ENCODE measurements at regions not wholly inside any gene's neighbourhood (a gene's known extent, or its start where the extent isn't known, plus 50 kb on each side); places are given as distances from the start of the nearest gene placed in this dataset.
"Not testable (repeated sequence)": the region's sequence is repeated elsewhere in the genome, so short reads cannot be mapped to it uniquely, and the experiment has no call there.

GRCh38 chr6:5833120-5833519, 173.6 kb downstream of the NRN1 start:
- ChIA-PET POLR2A (no interaction called here), CTCF (no interaction called here)
- no peaks in the 10 kb centered on the region for H3K4me1 Mint-ChIP-seq
- DNase-seq (ENCODE audit: low spot score) (no peak), ATAC-seq (no peak)
- TF ChIP-seq ATF2 (CRISPR knock-in tag; IDR thresholded peaks at IDR 0.05; ENCODE audit: borderline replicate concordance, low read depth) (no peak), HMGA2 (CRISPR knock-in tag; IDR thresholded peaks at IDR 0.05) (peak; percentile 99)
- no peak overlapping the region for H3K27ac Mint-ChIP-seq
- peaks cover 18% of the 10 kb centered on the region for H3K27me3 Mint-ChIP-seq (ENCODE audit: low read depth)
- H3K4me3 Mint-ChIP-seq = no peak overlapping the region
- peaks cover 7% of the 10 kb centered on the region for H3K36me3 Mint-ChIP-seq
- peaks cover 11% of the 10 kb centered on the region for H3K9me3 Mint-ChIP-seq

GRCh38 chr6:5832668-5833067, 174.1 kb downstream of the NRN1 start:
- Mint-ChIP-seq H3K4me3 (no peak overlapping the region), H3K9me3 (peaks cover 11% of the 10 kb centered on the region), H3K27me3 (ENCODE audit: low read depth) (peaks cover 14% of the 10 kb centered on the region), H3K4me1 (peaks cover 2% of the 10 kb centered on the region; the same call in 1 of the 2 replicates), H3K27ac (no peak overlapping the region), H3K36me3 (peaks cover 7% of the 10 kb centered on the region)
- POLR2A ChIA-PET = no interaction called here
- ATAC-seq (no peak), DNase-seq (ENCODE audit: low spot score) (no peak)
- CTCF ChIA-PET = no interaction called here
- TF ChIP-seq FOXP4 (CRISPR knock-in tag; IDR thresholded peaks at IDR 0.05) (no peak), USF1 (CRISPR knock-in tag; IDR thresholded peaks at IDR 0.05) (no peak)

GRCh38 chr6:5831219-5831862, 175.4 kb downstream of the NRN1 start:
- ATAC-seq, CTCF ChIA-PET: not testable (repeated sequence)

GRCh38 chr6:5828296-5828695, 178.4 kb downstream of the NRN1 start:
- no peak for TF ChIP-seq ZNF512 (CRISPR knock-in tag; IDR thresholded peaks at IDR 0.05; ENCODE audit: borderline replicate concordance)
- no peak overlapping the region for H3K4me3 Mint-ChIP-seq
- H3K36me3 Mint-ChIP-seq = no peaks in the 10 kb centered on the region
- CTCF ChIA-PET = no interaction called here
- no peak overlapping the region for H3K27ac Mint-ChIP-seq
- H3K4me1 Mint-ChIP-seq = peaks cover 3% of the 10 kb centered on the region; the same call in 1 of the 2 replicates
- no peaks in the 10 kb centered on the region for H3K27me3 Mint-ChIP-seq (ENCODE audit: low read depth)
- no peak for ATAC-seq
- POLR2A ChIA-PET = no interaction called here
- H3K9me3 Mint-ChIP-seq = no peaks in the 10 kb centered on the region
- DNase-seq (ENCODE audit: low spot score) = no peak

More at GRCh38 chr6:5831219-5831862, 175.4 kb downstream of the NRN1 start:
- POLR2A ChIA-PET; H3K9me3 Mint-ChIP-seq; DNase-seq (ENCODE audit: low spot score); H3K36me3 Mint-ChIP-seq; H3K4me1 Mint-ChIP-seq; H3K4me3 Mint-ChIP-seq; H3K27ac Mint-ChIP-seq; H3K27me3 Mint-ChIP-seq (ENCODE audit: low read depth): not testable (repeated sequence)

- Mint-ChIP-seq H3K27ac (no peak overlapping the region), H3K4me1 (peaks cover 3% of the 10 kb centered on the region; the same call in 1 of the 2 replicates), H3K27me3 (ENCODE audit: low read depth) (peaks cover 3% of the 10 kb centered on the region; the same call in 1 of the 2 replicates), H3K36me3 (peaks cover 5% of the 10 kb centered on the region; the same call in 1 of the 2 replicates), H3K9me3 (peaks cover 6% of the 10 kb centered on the region), H3K4me3 (no peak overlapping the region)
- DNase-seq (ENCODE audit: low spot score) (no peak), ATAC-seq (no peak)
- ChIA-PET CTCF (no interaction called here), POLR2A (no interaction called here)
- TF ChIP-seq ZNF416 (CRISPR knock-in tag; IDR thresholded peaks at IDR 0.05) (no peak), ERG (CRISPR knock-in tag; IDR thresholded peaks at IDR 0.05) (no peak), ATF1 (CRISPR knock-in tag; IDR thresholded peaks at IDR 0.05) (no peak), RELA (CRISPR knock-in tag; IDR thresholded peaks at IDR 0.05; ENCODE audit: borderline replicate concordance) (no peak)
Measured at GRCh38 chr6:5827056-5827904, 179.4 kb downstream of the NRN1 start.

GRCh38 chr6:5824382-5824983, 182.2 kb downstream of the NRN1 start:
- CTCF ChIA-PET; ATAC-seq; H3K4me3 Mint-ChIP-seq; H3K27me3 Mint-ChIP-seq (ENCODE audit: low read depth); POLR2A ChIA-PET; DNase-seq (ENCODE audit: low spot score); H3K4me1 Mint-ChIP-seq; H3K27ac Mint-ChIP-seq; H3K36me3 Mint-ChIP-seq: not testable (repeated sequence)
- H3K9me3 Mint-ChIP-seq = peaks cover 15% of the 10 kb centered on the region

Data from WTC11 (cell line).